HG02884 (cell line): ENCODE measurements at regions not wholly inside any gene's neighbourhood (a gene's known extent, or its start where the extent isn't known, plus 50 kb on each side); places are given as distances from the start of the nearest gene placed in this dataset.
"Not testable (repeated sequence)": the region's sequence is repeated elsewhere in the genome, so short reads cannot be mapped to it uniquely, and the experiment has no call there.

Experiments
- ATAC-seq: cut with Tn5 transposase; IDR thresholded peaks from one replicate; pipeline ENCODE4 v1.9.1; 2021; ENCODE audit warnings: mild to moderate bottlenecking, moderate library complexity; ENCODE audit not compliant: unreplicated experiment

DNA sequence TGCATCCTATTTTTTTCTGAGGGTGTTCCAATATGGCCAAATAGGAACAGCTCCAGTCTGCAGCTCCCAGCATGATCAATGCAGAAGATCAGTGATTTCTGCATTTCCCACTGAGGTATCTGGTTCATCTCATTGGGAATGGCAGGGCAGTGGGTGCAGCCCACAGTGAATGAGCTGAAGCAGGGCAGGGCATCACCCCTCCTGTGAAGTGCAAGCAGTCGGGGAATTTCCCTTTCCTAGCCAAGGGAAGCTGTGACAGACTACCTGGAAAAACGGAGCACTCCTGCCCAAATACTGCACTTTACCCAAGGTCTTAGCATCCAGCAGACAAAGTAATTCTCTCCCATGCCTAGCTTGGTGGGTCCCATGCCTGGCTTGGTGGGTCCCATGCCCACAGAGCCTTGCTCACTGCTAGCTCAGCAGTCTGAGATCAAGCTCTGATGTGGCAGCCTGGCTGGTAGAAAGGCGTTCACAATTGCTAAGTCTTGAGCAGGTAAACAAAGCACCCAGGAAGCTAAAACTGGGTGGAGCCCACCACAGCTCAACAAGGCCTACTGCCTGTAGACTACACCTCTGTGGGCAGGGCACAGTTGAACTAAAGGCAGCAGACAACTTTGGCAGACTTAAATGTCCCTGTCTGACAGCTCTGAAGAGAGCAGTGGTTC lies 352.0 kb downstream of the CDY1B start:
- ATAC-seq = not testable (repeated sequence)

DNA sequence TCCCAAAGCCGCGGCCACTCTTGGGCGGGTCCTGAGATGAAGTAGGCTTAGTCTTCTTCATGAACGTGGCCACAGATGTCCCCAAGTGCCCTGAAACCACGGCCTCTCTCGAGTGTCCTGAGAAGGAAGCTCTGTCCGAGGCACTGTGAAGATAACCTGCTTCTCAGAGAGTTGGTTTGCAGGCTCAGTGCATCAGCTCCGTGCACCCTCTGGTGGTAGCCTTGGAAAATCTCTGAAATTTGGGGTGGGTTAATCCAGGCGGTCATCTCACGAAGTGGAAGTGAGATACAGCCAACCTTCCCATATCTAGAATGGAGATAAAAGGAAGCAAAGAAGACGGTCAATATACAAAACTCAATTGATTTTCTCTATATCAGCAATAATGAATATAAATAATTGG lies 365.9 kb downstream of the CDY1B start:
- not testable (repeated sequence) for ATAC-seq

DNA sequence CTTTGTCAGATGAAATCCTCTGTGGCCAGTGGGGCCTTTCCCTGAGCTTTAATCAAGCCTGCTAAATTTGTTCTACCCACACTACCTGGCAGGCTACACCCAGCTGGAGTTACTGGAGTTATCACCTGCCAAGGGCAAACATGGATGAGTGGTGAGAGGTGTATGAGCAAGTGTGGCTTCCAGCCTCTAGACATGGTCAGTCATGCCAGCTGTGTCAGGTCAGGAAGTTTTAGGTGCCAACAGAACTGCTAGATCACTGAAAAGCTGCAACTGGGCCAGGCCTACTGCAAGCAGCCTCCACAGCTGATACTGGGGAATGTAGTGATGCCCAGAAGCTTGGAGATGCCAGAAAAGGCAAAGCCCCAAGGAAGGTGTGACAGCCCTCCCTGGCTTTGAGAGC lies 378.0 kb downstream of the CDY1B start:
- ATAC-seq = not testable (repeated sequence)

- not testable (repeated sequence) for ATAC-seq
Observed at GRCh38 chrY:23622313-23622712, 403.0 kb downstream of the DAZ2 start.

GRCh38 chrY:23610449-23610848 lies 391.1 kb downstream of the DAZ2 start:
- ATAC-seq = not testable (repeated sequence)

- ATAC-seq = peak; percentile 70
Observed at GRCh38 chrY:23596509-23596908, 377.2 kb downstream of the DAZ2 start.

- ATAC-seq = not testable (repeated sequence)
Observed at GRCh38 chrY:23590243-23590642, 370.9 kb downstream of the DAZ2 start.

- not testable (repeated sequence) for ATAC-seq
Observed at GRCh38 chrY:23588409-23588808, 369.1 kb downstream of the DAZ2 start.
